HG03460 (cell line): ENCODE measurements at regions not wholly inside any gene's neighbourhood (a gene's known extent, or its start where the extent isn't known, plus 50 kb on each side); places are given as distances from the start of the nearest gene placed in this dataset.
A peak's percentile ranks its signal among the peaks of the same experiment; 100 is the strongest.

Experiments used
- ATAC-seq: cut with Tn5 transposase; IDR thresholded peaks from one replicate; pipeline ENCODE4 v1.9.1; 2021; ENCODE audit not compliant: unreplicated experiment

- ATAC-seq = no peak
These were observed 126.8 kb upstream of the USP15 start for GRCh38 chr12:62133440-62133839.

GRCh38 chr12:62135553-62136200 is 124.5 kb upstream of the USP15 start:
- ATAC-seq = no peak

GRCh38 chr12:62136496-62136895 is 123.7 kb upstream of the USP15 start:
- ATAC-seq = no peak

- no peak for ATAC-seq
These were observed 121.7 kb upstream of the USP15 start for GRCh38 chr12:62138527-62138926.

GRCh38 chr12:62146318-62146717 is 113.9 kb upstream of the USP15 start:
- ATAC-seq = no peak

GRCh38 chr12:62158013-62158412 is 102.2 kb upstream of the USP15 start:
- ATAC-seq = no peak

GRCh38 chr12:62158461-62159360 is 101.5 kb upstream of the USP15 start:
- no peak for ATAC-seq

- no peak for ATAC-seq
These were observed 98.0 kb upstream of the USP15 start for GRCh38 chr12:62162214-62162613.

GRCh38 chr12:62163368-62163767 is 96.8 kb upstream of the USP15 start:
- ATAC-seq = no peak

- ATAC-seq = no peak
These were observed 96.2 kb upstream of the USP15 start for GRCh38 chr12:62164036-62164435.

- ATAC-seq = no peak
These were observed 93.7 kb upstream of the USP15 start for GRCh38 chr12:62166525-62166924.

GRCh38 chr12:62168411-62168810 is 91.8 kb upstream of the USP15 start:
- ATAC-seq = no peak

GRCh38 chr12:62170241-62170640 is 90.0 kb upstream of the USP15 start:
- no peak for ATAC-seq

GRCh38 chr12:62190689-62191490 is 69.3 kb upstream of the USP15 start:
- ATAC-seq = no peak

- ATAC-seq = no peak
These were observed 68.6 kb upstream of the USP15 start for GRCh38 chr12:62191491-62192179.

- peak; percentile 90 for ATAC-seq
These were observed 67.9 kb upstream of the USP15 start for GRCh38 chr12:62192180-62192902.

GRCh38 chr12:62192903-62193250 is 67.3 kb upstream of the USP15 start:
- ATAC-seq = peak; percentile 10

- no peak for ATAC-seq
These were observed 66.2 kb upstream of the USP15 start for GRCh38 chr12:62194031-62194430.

GRCh38 chr12:62194616-62195015 is 65.6 kb upstream of the USP15 start:
- no peak for ATAC-seq

- ATAC-seq = no peak
These were observed 64.1 kb upstream of the USP15 start for GRCh38 chr12:62196146-62196545.
